OCI-LY3 (cell line): ENCODE measurements at regions not wholly inside any gene's neighbourhood (a gene's known extent, or its start where the extent isn't known, plus 50 kb on each side); places are given as distances from the start of the nearest gene placed in this dataset.

Experiments used
- CTCF ChIP-seq: fragments of 200-600, 300-600 bp; sonication (generic); IDR thresholded peaks from 2 replicates; pipeline ENCODE4 v1.5.1; 2014; ENCODE audit warnings: antibody characterized with exemption, low read length, low read depth
- EZH2phosphoT487 ChIP-seq: fragments of 200-600 bp; shearing (Covaris generic); IDR thresholded peaks from 2 replicates; pipeline ENCODE4 v1.6.1; 2018; ENCODE audit warnings: antibody characterized with exemption, mixed run types, low read depth

- TF ChIP-seq CTCF (peak; percentile 27; the same call in 1 of the 2 replicates), EZH2phosphoT487 (no peak)
These were observed 411.8 kb downstream of the SETD4 start for GRCh38 chr21:35648512-35648911.
